Liver (tissue), 8 donors: ENCODE measurements at regions not wholly inside any gene's neighbourhood (a gene's known extent, or its start where the extent isn't known, plus 50 kb on each side); places are given as distances from the start of the nearest gene placed in this dataset.

Experiments used
- DNase-seq: peaks from one replicate; pipeline ENCODE4 v3.0.0-alpha.2; 2017; ENCODE audit warnings: low spot score
- H3K27ac ChIP-seq, 2 donors: one replicate each; pipeline ENCODE4 v1.7.0; 2013; ENCODE audit warnings: inconsistent platforms in 2 of 2, low read length in 2 of 2, control low read depth in 1 of 2, low read depth in 1 of 2, mild to moderate bottlenecking in 1 of 2
- H3K27me3 ChIP-seq, 4 donors: one replicate each; pipeline versions ENCODE4 v1.6.1 to v1.7.0; 2013; ENCODE audit warnings: low read length in 3 of 4, inconsistent platforms in 1 of 4, mild to moderate bottlenecking in 1 of 4, moderate library complexity in 1 of 4; ENCODE audit not compliant: control insufficient read depth in 4 of 4, insufficient read depth in 4 of 4
- H3K36me3 ChIP-seq, 4 donors: one replicate each; pipeline versions ENCODE4 v1.6.1 to v1.7.0; 2013; ENCODE audit warnings: low read length in 3 of 4, mild to moderate bottlenecking in 3 of 4, low read depth in 1 of 4, moderate library complexity in 1 of 4; ENCODE audit not compliant: control insufficient read depth in 4 of 4, insufficient read depth in 3 of 4
- H3K4me1 ChIP-seq, 4 donors: one replicate each; pipeline versions ENCODE4 v1.6.1 to v1.7.0; 2013; ENCODE audit warnings: low read length in 3 of 4, mild to moderate bottlenecking in 3 of 4, moderate library complexity in 1 of 4; ENCODE audit not compliant: control insufficient read depth in 4 of 4, insufficient read depth in 4 of 4
- H3K4me3 ChIP-seq, 3 donors: one replicate each; pipeline versions ENCODE4 v1.6.1 to v1.7.0; 2013; ENCODE audit warnings: low read length in 3 of 3, control low read depth in 1 of 3, low read depth in 1 of 3, mild to moderate bottlenecking in 1 of 3
- H3K9ac ChIP-seq, 2 donors: one replicate each; pipeline ENCODE4 v1.7.0; 2013; ENCODE audit warnings: low read length in 2 of 2, mild to moderate bottlenecking in 2 of 2, moderate library complexity in 2 of 2, control low read depth in 1 of 2, low read depth in 1 of 2
- H3K9me3 ChIP-seq, 4 donors: one replicate each; pipeline versions ENCODE4 v1.6.1 to v1.7.0; 2013; ENCODE audit warnings: low read length in 3 of 4; ENCODE audit not compliant: control insufficient read depth in 4 of 4
- EGR1 ChIP-seq, 2 donors: IDR thresholded peaks; 2 replicates each; pipeline ENCODE4 v1.6.1; 2016 to 2018; ENCODE audit warnings: antibody characterized with exemption in 2 of 2, low read depth in 2 of 2
- FOXA1 ChIP-seq: IDR thresholded peaks from 2 replicates; pipeline ENCODE4 v1.6.1; 2016; ENCODE audit warnings: antibody characterized with exemption
- FOXA2 ChIP-seq: IDR thresholded peaks from 2 replicates; pipeline ENCODE4 v1.6.1; 2016; ENCODE audit warnings: antibody characterized with exemption
- GABPA ChIP-seq, 2 donors: IDR thresholded peaks in 1 of 2; conservative IDR thresholded peaks in 1 of 2; 2 replicates each; pipeline ENCODE4 v1.6.1; 2016; ENCODE audit warnings: antibody characterized with exemption in 2 of 2, mild to moderate bottlenecking in 1 of 2, moderate library complexity in 1 of 2
- HNF4G ChIP-seq: IDR thresholded peaks from 2 replicates; pipeline ENCODE4 v1.6.1; 2016; ENCODE audit warnings: antibody characterized with exemption
- JUND ChIP-seq, 2 donors: IDR thresholded peaks; 2 replicates each; pipeline ENCODE4 v1.6.1; 2016; ENCODE audit warnings: antibody characterized with exemption in 2 of 2
- NR2F2 ChIP-seq: IDR thresholded peaks from 2 replicates; pipeline ENCODE4 v1.6.1; 2016; ENCODE audit warnings: antibody characterized with exemption
- RAD21 ChIP-seq, 2 donors: IDR thresholded peaks; 2 replicates each; pipeline ENCODE4 v1.6.1; 2016; ENCODE audit warnings: antibody characterized with exemption in 2 of 2, mild to moderate bottlenecking in 2 of 2
- SP1 ChIP-seq: IDR thresholded peaks from 2 replicates; pipeline ENCODE4 v1.6.1; 2018; ENCODE audit warnings: antibody characterized with exemption, mild to moderate bottlenecking
- TAF1 ChIP-seq: conservative IDR thresholded peaks from 2 replicates; pipeline ENCODE4 v1.6.1; 2016; ENCODE audit warnings: antibody characterized with exemption, mild to moderate bottlenecking
- WGBS: extraction: QIAGEN DNeasy Blood & Tissue Kit; methylation state at CpG from one replicate; pipeline ENCODE4 v1.1.7; 2013; 5-methylcytosine and 5-hydroxymethylcytosine counted together
- TF ChIP-seq, protein P1 (sequence below): IDR thresholded peaks from 2 replicates; pipeline ENCODE4 v1.6.1; 2016; ENCODE audit warnings: antibody characterized with exemption
- TF ChIP-seq, protein P2 (sequence below): IDR thresholded peaks from 2 replicates; pipeline ENCODE4 v1.6.1; 2016; ENCODE audit warnings: antibody characterized with exemption
- TF ChIP-seq, protein P3 (sequence below): IDR thresholded peaks from 2 replicates; pipeline ENCODE4 v1.6.1; 2016; ENCODE audit warnings: antibody characterized with exemption, mild to moderate bottlenecking
- TF ChIP-seq, protein P4 (sequence below): fragments of 150-350 bp; IDR thresholded peaks from 2 replicates; pipeline ENCODE4 v1.5.1; 2017; ENCODE audit warnings: improper control_type of control experiment, low read depth, low read length; ENCODE audit not compliant: missing input control
- donor health status: healthy.
- donor health status: healthy.
- donor health status: healthy.
- donor health status: healthy.
- donor health status: healthy.

DNA sequence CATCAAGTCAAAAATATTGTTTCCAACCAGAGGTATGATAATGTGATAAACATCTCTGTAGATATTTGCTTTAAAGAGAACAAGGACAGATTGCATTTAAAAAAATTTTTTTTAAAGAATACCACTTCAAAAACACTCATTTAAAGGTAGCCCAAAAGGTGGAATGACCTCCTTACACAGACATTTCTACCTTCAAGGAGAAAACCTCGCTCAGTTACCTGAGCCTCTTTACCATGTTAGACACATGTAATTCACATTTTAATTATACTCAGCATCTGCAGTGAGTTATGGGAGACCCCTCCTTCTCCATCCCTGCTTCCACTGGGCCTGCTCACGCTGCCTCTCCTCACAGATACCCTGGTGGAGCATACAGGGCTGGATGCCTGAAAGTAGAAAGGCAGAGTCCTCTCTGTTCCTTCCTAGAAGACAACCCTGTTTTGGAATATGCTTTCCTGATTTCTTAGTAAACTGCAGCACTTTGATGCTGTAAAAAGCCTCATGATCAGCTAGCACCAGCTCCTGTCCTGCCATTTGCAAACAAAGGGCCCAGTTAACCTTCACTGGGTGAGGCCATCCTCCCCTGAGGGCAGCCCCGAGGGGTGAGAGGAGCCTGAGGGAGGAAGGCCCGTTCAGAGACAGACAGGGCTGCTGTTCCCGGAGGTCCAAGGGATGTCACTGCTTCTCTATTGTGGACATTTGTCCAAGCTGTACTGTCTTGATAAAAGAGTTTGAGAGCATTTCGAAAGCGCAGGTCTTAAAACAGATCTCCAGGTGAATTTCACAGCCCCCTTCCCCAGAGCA, 117.8 kb downstream of the IRS2 start:
- Histone ChIP-seq H3K9me3 (no peaks in the 10 kb centered on the region), H3K27ac (peak overlapping the region in 1 of 2 donors; percentile 34), H3K4me1 (no peaks in the 10 kb centered on the region), H3K36me3 (no peaks in the 10 kb centered on the region), H3K9ac (no peak overlapping the region), H3K4me3 (no peak overlapping the region), H3K27me3 (no peaks in the 10 kb centered on the region)
- 79% methylated on average over 7 of the region's 7 CpGs for WGBS
- no peak for DNase-seq
- TF ChIP-seq RAD21 (IDR thresholded peaks at IDR 0.05) (no peak), HNF4G (no peak), JUND (IDR thresholded peaks at IDR 0.05) (no peak), NR2F2 (no peak), SP1 (no peak), TAF1 (no peak), FOXA1 (no peak), EGR1 (IDR thresholded peaks at IDR 0.05; ENCODE audit: low read depth in 2 of 2) (no peak), FOXA2 (no peak)
- TF ChIP-seq, protein P1, sequence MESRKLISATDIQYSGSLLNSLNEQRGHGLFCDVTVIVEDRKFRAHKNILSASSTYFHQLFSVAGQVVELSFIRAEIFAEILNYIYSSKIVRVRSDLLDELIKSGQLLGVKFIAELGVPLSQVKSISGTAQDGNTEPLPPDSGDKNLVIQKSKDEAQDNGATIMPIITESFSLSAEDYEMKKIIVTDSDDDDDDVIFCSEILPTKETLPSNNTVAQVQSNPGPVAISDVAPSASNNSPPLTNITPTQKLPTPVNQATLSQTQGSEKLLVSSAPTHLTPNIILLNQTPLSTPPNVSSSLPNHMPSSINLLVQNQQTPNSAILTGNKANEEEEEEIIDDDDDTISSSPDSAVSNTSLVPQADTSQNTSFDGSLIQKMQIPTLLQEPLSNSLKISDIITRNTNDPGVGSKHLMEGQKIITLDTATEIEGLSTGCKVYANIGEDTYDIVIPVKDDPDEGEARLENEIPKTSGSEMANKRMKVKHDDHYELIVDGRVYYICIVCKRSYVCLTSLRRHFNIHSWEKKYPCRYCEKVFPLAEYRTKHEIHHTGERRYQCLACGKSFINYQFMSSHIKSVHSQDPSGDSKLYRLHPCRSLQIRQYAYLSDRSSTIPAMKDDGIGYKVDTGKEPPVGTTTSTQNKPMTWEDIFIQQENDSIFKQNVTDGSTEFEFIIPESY = no peak
- TF ChIP-seq, protein P2, sequence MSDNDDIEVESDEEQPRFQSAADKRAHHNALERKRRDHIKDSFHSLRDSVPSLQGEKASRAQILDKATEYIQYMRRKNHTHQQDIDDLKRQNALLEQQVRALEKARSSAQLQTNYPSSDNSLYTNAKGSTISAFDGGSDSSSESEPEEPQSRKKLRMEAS = no peak
- TF ChIP-seq, protein P3, sequence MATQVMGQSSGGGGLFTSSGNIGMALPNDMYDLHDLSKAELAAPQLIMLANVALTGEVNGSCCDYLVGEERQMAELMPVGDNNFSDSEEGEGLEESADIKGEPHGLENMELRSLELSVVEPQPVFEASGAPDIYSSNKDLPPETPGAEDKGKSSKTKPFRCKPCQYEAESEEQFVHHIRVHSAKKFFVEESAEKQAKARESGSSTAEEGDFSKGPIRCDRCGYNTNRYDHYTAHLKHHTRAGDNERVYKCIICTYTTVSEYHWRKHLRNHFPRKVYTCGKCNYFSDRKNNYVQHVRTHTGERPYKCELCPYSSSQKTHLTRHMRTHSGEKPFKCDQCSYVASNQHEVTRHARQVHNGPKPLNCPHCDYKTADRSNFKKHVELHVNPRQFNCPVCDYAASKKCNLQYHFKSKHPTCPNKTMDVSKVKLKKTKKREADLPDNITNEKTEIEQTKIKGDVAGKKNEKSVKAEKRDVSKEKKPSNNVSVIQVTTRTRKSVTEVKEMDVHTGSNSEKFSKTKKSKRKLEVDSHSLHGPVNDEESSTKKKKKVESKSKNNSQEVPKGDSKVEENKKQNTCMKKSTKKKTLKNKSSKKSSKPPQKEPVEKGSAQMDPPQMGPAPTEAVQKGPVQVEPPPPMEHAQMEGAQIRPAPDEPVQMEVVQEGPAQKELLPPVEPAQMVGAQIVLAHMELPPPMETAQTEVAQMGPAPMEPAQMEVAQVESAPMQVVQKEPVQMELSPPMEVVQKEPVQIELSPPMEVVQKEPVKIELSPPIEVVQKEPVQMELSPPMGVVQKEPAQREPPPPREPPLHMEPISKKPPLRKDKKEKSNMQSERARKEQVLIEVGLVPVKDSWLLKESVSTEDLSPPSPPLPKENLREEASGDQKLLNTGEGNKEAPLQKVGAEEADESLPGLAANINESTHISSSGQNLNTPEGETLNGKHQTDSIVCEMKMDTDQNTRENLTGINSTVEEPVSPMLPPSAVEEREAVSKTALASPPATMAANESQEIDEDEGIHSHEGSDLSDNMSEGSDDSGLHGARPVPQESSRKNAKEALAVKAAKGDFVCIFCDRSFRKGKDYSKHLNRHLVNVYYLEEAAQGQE = no peak

DNA sequence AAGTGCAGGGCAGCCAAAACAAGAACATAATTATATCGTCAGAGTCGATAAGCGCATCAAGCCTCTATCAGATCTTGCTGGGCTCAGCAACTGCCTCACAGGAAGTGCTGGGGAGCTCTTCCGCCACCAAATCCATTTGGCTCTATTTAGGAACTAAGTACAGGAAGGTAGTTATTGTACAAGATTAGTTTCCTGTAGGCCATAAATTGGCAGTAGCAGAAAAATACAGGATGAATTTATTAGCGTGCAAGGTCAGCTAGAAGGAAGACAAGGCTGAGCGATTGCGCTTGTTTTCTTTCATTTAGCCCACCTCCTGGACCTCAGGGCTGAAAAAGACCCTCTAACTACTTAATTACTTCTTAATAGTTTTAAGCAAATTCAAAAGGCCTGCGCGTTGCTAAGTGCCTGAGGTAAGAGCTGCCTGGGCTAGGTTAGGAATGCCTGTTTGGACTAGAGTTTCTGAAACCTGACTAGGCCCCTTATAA, 118.5 kb downstream of the IRS2 start:
- no peak overlapping the region for H3K4me3 ChIP-seq
- H3K27ac ChIP-seq = no peak overlapping the region
- H3K36me3 ChIP-seq = no peaks in the 10 kb centered on the region
- no peaks in the 10 kb centered on the region for H3K4me1 ChIP-seq
- H3K9me3 ChIP-seq = no peaks in the 10 kb centered on the region
- no peak overlapping the region for H3K9ac ChIP-seq
- no peaks in the 10 kb centered on the region for H3K27me3 ChIP-seq
- no peak for DNase-seq
- TF ChIP-seq, protein P3 = no peak
- TF ChIP-seq, protein P2 = peak; percentile 4
- no peak for TF ChIP-seq FOXA1
- TF ChIP-seq, protein P1 = no peak
- peak; percentile 12 for TF ChIP-seq NR2F2
- peak in 1 of 2 donors; percentile 12 for TF ChIP-seq GABPA (IDR thresholded peaks at IDR 0.05 in 1 of 2, conservative IDR thresholded peaks at IDR 0.05 in 1 of 2)
- TF ChIP-seq, protein P4, sequence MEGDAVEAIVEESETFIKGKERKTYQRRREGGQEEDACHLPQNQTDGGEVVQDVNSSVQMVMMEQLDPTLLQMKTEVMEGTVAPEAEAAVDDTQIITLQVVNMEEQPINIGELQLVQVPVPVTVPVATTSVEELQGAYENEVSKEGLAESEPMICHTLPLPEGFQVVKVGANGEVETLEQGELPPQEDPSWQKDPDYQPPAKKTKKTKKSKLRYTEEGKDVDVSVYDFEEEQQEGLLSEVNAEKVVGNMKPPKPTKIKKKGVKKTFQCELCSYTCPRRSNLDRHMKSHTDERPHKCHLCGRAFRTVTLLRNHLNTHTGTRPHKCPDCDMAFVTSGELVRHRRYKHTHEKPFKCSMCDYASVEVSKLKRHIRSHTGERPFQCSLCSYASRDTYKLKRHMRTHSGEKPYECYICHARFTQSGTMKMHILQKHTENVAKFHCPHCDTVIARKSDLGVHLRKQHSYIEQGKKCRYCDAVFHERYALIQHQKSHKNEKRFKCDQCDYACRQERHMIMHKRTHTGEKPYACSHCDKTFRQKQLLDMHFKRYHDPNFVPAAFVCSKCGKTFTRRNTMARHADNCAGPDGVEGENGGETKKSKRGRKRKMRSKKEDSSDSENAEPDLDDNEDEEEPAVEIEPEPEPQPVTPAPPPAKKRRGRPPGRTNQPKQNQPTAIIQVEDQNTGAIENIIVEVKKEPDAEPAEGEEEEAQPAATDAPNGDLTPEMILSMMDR = no peak
- no peak for TF ChIP-seq SP1
- no peak for TF ChIP-seq EGR1 (IDR thresholded peaks at IDR 0.05; ENCODE audit: low read depth in 2 of 2)
- 81% methylated on average over 9 of the region's 9 CpGs for WGBS
